Prostate gland (tissue), 2 donors: ENCODE measurements at regions not wholly inside any gene's neighbourhood (a gene's known extent, or its start where the extent isn't known, plus 50 kb on each side); places are given as distances from the start of the nearest gene placed in this dataset.

Experiments
- DNase-seq: peaks from one replicate; pipeline ENCODE4 v3.0.0-alpha.2; 2019; ENCODE audit warnings: low spot score
- H3K27ac ChIP-seq, 2 donors: fragments of 200-600 bp; sonication (generic); 2 replicates each; pipeline ENCODE4 v1.5.1; 2017 to 2019
- H3K27me3 ChIP-seq: fragments of 200-600 bp; sonication (generic); replicated peaks from 2 replicates; pipeline ENCODE4 v1.5.1; 2019; ENCODE audit not compliant: insufficient read depth
- H3K36me3 ChIP-seq, 2 donors: fragments of 200-600 bp; sonication (generic); 1 replicate in 1 of 2; 2 replicates in 1 of 2; pipeline versions ENCODE4 v1.5.1 to v1.8.1; 2017 to 2019
- H3K4me1 ChIP-seq: fragments of 200-600 bp; sonication (generic); replicated peaks from 2 replicates; pipeline ENCODE4 v1.5.1; 2019
- H3K4me3 ChIP-seq, 2 donors: fragments of 200-600 bp; sonication (generic); 2 replicates each; pipeline ENCODE4 v1.5.1; 2017 to 2019
- H3K9me3 ChIP-seq: fragments of 200-600 bp; sonication (generic); 2 replicates; pipeline ENCODE4 v1.5.1; 2017
- POLR2A ChIP-seq: fragments of 450-650 bp; IDR thresholded peaks from one replicate; pipeline ENCODE4 v1.6.1; 2016; ENCODE audit warnings: antibody characterized with exemption, mild to moderate bottlenecking
- POLR2AphosphoS5 ChIP-seq: sonication (generic); formaldehyde crosslinking; IDR thresholded peaks from one replicate; pipeline ENCODE4 v1.6.1; 2017; ENCODE audit warnings: antibody characterized with exemption
- WGBS: methylation state at CpG from one replicate; pipeline ENCODE4 v1.1.5; 2018; 5-methylcytosine and 5-hydroxymethylcytosine counted together
- intact Hi-C: fragments of 100-400 bp; cut with DNase I; formaldehyde crosslinking; loops from one replicate; pipeline ENCODE4 v1.14.2; 2022
- TF ChIP-seq, protein P1 (sequence below), 4 experiments: fragments of 200-600 bp in 2 of 4; fragments of 450-650 bp in 2 of 4; sonication (generic) in 2 of 4; IDR thresholded peaks; 1 replicate in 3 of 4; 2 replicates in 1 of 4; pipeline ENCODE4 v1.5.1; 2016 to 2019; ENCODE audit warnings: antibody characterized with exemption in 4 of 4, mild to moderate bottlenecking in 2 of 4, moderate library complexity in 2 of 4

DNA sequence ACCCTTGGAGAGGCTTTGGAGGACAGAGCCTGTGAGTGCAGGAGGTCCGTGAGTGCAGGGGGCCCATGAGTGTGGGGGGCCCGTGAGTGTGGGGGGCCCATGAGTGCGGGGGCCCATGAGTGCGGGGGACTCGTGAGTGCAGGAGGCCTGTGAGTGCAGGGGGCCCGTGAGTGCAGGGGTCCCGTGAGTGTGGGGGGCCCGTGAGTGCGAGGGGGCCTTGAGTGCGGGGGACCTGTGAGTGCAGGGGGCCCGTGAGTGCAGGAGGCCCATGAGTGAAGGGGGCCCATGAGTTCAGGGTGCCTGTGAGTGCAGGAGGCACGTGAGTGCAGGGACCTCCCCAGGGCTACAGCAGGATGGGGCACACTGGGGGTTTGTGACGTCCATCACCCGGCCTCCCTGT is 108.3 kb upstream of the TTC34 start:
- no peak for DNase-seq
- TF ChIP-seq POLR2AphosphoS5 (no peak), POLR2A (no peak)
- TF ChIP-seq, protein P1, sequence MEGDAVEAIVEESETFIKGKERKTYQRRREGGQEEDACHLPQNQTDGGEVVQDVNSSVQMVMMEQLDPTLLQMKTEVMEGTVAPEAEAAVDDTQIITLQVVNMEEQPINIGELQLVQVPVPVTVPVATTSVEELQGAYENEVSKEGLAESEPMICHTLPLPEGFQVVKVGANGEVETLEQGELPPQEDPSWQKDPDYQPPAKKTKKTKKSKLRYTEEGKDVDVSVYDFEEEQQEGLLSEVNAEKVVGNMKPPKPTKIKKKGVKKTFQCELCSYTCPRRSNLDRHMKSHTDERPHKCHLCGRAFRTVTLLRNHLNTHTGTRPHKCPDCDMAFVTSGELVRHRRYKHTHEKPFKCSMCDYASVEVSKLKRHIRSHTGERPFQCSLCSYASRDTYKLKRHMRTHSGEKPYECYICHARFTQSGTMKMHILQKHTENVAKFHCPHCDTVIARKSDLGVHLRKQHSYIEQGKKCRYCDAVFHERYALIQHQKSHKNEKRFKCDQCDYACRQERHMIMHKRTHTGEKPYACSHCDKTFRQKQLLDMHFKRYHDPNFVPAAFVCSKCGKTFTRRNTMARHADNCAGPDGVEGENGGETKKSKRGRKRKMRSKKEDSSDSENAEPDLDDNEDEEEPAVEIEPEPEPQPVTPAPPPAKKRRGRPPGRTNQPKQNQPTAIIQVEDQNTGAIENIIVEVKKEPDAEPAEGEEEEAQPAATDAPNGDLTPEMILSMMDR (IDR thresholded peaks at IDR 0.05) = no peak
- H3K4me3 ChIP-seq = no peak overlapping the region
- 85% methylated on average over 14 of the region's 14 CpGs for WGBS
- no peaks in the 10 kb centered on the region for H3K36me3 ChIP-seq
- no peak overlapping the region for H3K27ac ChIP-seq
- no peaks in the 10 kb centered on the region for H3K9me3 ChIP-seq
- no peaks in the 10 kb centered on the region for H3K4me1 ChIP-seq
- intact Hi-C loops = no loop called here
- H3K27me3 ChIP-seq = peaks cover 12% of the 10 kb centered on the region

DNA sequence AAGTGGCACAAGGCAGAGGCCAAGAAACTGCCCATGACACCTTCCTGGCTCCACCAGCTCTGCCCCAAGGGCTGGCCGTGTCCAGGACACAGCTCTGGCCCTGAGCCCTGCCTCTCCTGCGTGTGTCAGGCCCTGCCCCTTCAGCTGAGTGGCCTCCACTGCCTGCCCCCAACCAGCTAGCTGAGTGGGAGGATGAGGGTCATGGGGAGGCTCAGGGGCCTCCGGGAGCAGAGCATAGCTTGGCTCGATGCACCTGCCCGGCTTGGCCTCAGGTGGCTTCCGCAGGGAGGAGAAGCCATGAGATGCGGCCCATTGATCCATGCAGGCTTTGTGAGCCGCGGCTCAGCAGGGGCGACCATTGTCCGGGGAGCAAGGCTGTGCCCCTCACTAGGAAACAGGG is 108.7 kb upstream of the TTC34 start:
- intact Hi-C loops = no loop called here
- WGBS = 90% methylated on average over 11 of the region's 11 CpGs
- H3K27me3 ChIP-seq = peaks cover 9% of the 10 kb centered on the region
- no peak for TF ChIP-seq POLR2AphosphoS5
- TF ChIP-seq, protein P1 (IDR thresholded peaks at IDR 0.05) = no peak
- TF ChIP-seq POLR2A = no peak
- DNase-seq = no peak
- no peak overlapping the region for H3K4me3 ChIP-seq
- H3K4me1 ChIP-seq = no peaks in the 10 kb centered on the region
- no peaks in the 10 kb centered on the region for H3K9me3 ChIP-seq
- H3K27ac ChIP-seq = no peak overlapping the region
- H3K36me3 ChIP-seq = no peaks in the 10 kb centered on the region

DNA sequence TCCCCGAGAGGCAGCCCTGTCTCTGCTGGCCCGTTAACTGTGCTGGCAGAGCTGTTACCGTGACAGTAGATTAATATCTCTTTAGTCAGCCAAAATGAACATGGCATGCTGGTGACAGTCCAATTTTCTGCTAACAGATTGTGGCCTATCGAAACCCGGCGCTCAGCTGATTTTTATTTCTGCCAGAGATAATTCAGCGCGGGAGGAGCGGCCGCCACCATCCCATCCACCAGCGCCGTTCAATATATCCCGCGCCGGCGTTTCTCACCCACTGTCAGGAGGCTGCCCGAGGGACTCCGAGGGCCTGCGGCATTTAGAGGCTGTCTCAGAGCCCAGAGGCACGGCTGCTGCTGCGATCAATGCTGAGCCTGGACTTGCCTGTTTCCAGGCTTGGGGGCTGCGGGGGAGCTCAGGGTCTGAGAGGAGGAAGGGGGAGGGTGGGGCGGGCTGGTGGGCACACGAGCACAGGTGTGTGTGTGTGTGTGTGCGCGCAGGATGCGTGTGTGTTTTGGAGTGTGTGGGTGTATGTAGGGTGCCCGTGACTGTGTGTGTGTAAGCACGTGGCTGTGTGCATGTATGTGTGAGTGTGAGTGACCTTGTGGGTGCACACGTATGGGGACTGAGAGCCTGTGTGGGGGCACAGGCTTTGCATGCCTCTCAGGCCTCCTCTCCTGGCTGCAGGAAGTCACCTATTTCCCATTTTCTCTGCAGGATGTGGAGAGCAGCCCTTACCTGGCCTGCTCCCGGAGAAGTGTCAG is 109.7 kb upstream of the ACTRT2 start:
- Histone ChIP-seq H3K27ac (no peak overlapping the region), H3K9me3 (no peaks in the 10 kb centered on the region), H3K4me1 (no peaks in the 10 kb centered on the region), H3K4me3 (no peak overlapping the region), H3K27me3 (peaks cover 1% of the 10 kb centered on the region), H3K36me3 (no peaks in the 10 kb centered on the region)
- TF ChIP-seq POLR2A (no peak), POLR2AphosphoS5 (peak; percentile 51)
- TF ChIP-seq, protein P1 (IDR thresholded peaks at IDR 0.05) = no peak
- peak; percentile 59 for DNase-seq
- WGBS = 48% methylated on average over 27 of the region's 31 CpGs
- intact Hi-C loops = no loop called here

DNA sequence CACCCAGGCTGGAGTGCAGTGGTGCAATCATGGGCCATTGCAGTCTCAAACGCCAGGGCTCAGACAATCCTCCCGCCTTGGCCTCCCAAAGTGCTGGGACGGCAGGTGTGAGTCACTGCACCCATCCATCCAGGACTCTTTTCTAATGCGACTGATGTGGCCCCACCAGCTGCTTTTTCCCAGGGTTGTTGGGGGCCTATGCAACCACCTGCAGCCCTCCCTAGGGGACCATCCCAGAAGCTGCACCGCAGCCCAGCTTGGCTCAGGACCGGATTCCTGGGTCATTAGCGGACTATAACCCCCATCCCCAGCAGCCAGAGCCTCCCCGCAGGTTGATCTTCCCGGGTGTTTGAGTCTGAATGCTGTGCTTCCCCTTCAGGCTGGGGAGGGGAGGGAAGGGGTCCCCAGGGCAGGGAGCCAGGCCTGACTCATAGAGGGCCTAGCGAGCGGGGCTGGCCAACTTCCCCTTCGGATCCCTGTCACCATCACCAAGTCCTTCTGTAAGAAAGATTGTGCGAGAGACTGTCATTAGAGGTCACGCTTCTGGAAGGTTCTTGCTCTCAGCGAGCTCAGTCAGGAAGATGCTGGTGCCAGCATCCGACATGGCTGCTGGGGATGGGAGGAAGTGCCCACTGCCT is 108.7 kb upstream of the ACTRT2 start:
- no peak for TF ChIP-seq POLR2AphosphoS5
- TF ChIP-seq, protein P1 (IDR thresholded peaks at IDR 0.05) = no peak
- TF ChIP-seq POLR2A = no peak
- DNase-seq = no peak
- Histone ChIP-seq H3K4me1 (no peaks in the 10 kb centered on the region), H3K27ac (no peak overlapping the region), H3K4me3 (no peak overlapping the region), H3K27me3 (no peaks in the 10 kb centered on the region), H3K36me3 (no peaks in the 10 kb centered on the region), H3K9me3 (no peaks in the 10 kb centered on the region)
- WGBS = 89% methylated on average over 16 of the region's 16 CpGs
- intact Hi-C loops = no loop called here

DNA sequence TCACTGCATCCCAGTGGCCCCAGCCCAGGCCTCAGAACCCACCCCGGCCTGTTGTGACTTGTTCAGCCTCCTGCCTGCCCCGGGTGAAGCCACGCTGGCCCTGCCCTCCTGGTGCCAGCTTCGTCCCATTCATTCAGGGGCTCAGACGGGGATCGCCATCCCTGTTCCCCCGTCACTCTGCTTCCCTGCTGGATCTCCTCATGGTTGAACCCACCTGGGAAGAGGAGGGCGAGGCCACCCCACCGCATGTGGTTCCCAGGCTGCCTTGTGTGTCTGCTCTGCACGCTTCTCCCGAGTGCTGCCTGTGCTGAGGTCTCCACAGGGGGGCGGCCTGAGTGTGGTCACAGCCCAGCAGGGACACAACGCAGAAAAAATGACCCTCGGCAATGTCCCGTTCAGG is 108.2 kb upstream of the ACTRT2 start:
- Histone ChIP-seq H3K4me3 (no peak overlapping the region), H3K36me3 (no peaks in the 10 kb centered on the region), H3K9me3 (no peaks in the 10 kb centered on the region), H3K27me3 (peaks cover 2% of the 10 kb centered on the region), H3K4me1 (no peaks in the 10 kb centered on the region), H3K27ac (no peak overlapping the region)
- intact Hi-C loops = no loop called here
- no peak for DNase-seq
- TF ChIP-seq POLR2A = no peak
- TF ChIP-seq POLR2AphosphoS5 = no peak
- TF ChIP-seq, protein P1 (IDR thresholded peaks at IDR 0.05) = no peak
- WGBS = 83% methylated on average over 15 of the region's 15 CpGs
